Ishikawa (cell line): ENCODE measurements at regions not wholly inside any gene's neighbourhood (a gene's known extent, or its start where the extent isn't known, plus 50 kb on each side); places are given as distances from the start of the nearest gene placed in this dataset.

ENCODE experiments used
- CEBPB ChIP-seq: IDR thresholded peaks from 2 replicates; pipeline ENCODE4 v1.6.1; 2012
- EGR1 ChIP-seq: IDR thresholded peaks from 2 replicates; pipeline ENCODE4 v1.6.1; 2012
- EP300 ChIP-seq: IDR thresholded peaks from 2 replicates; pipeline ENCODE4 v1.6.1; 2012; ENCODE audit warnings: borderline replicate concordance
- FOXM1 ChIP-seq: IDR thresholded peaks from 2 replicates; pipeline ENCODE4 v1.6.1; 2012; ENCODE audit warnings: low read depth, borderline replicate concordance
- MAX ChIP-seq: IDR thresholded peaks from 2 replicates; pipeline ENCODE4 v1.6.1; 2012
- NFIC ChIP-seq: IDR thresholded peaks from 2 replicates; pipeline ENCODE4 v1.6.1; 2012
- RAD21 ChIP-seq: IDR thresholded peaks from 2 replicates; pipeline ENCODE4 v1.6.1; 2012; ENCODE audit warnings: low read depth
- REST ChIP-seq: IDR thresholded peaks from 2 replicates; pipeline ENCODE4 v1.6.1; 2012; ENCODE audit warnings: low read depth, mild to moderate bottlenecking
- TAF1 ChIP-seq: IDR thresholded peaks from 2 replicates; pipeline ENCODE4 v1.6.1; 2012; ENCODE audit warnings: low read depth, mild to moderate bottlenecking
- TCF12 ChIP-seq: IDR thresholded peaks from 2 replicates; pipeline ENCODE4 v1.6.1; 2012; ENCODE audit warnings: low read depth
- TEAD4 ChIP-seq: IDR thresholded peaks from 2 replicates; pipeline ENCODE4 v1.6.1; 2012
- USF1 ChIP-seq: IDR thresholded peaks from 2 replicates; pipeline ENCODE4 v1.6.1; 2012
- ZBTB7A ChIP-seq: IDR thresholded peaks from 2 replicates; pipeline ENCODE4 v1.6.1; 2012; ENCODE audit warnings: low read depth

GRCh38 chr9:118058227-118058626 lies 354.0 kb downstream of the TLR4 start:
- TF ChIP-seq TEAD4 = no peak
- TF ChIP-seq EP300 = no peak
- no peak for TF ChIP-seq REST
- no peak for TF ChIP-seq MAX
- TF ChIP-seq NFIC = no peak
- TF ChIP-seq TAF1 = no peak
- no peak for TF ChIP-seq RAD21
- no peak for TF ChIP-seq CEBPB
- TF ChIP-seq FOXM1 = no peak
- TF ChIP-seq ZBTB7A = no peak
- no peak for TF ChIP-seq EGR1
- no peak for TF ChIP-seq TCF12
- TF ChIP-seq USF1 = no peak
